ENCODE measurements at regions not wholly inside any gene's neighbourhood (a gene's known extent, or its start where the extent isn't known, plus 50 kb on each side); places are given as distances from the start of the nearest gene placed in this dataset.

GRCh38 chr3:181311186-181311585 lies 321.6 kb upstream of the DNAJC19 start:
- no peak for DNase-seq
- peaks cover 0 to 1% (median 0%) of the 10 kb centered on the region in 12 donors for H3K9me3 ChIP-seq
- H3K27ac ChIP-seq, result no peak overlapping the region
- no peak for ATAC-seq
- TF ChIP-seq POLR2A (IDR thresholded peaks at IDR 0.05) (no peak), CTCF (IDR thresholded peaks at IDR 0.05) (no peak)
- no peak overlapping the region for H3K4me3 ChIP-seq
- peaks cover 0 to 3% (median 0%) of the 10 kb centered on the region in 9 donors for H3K27me3 ChIP-seq
- 67 to 78% (median 69%) methylated on average over 6 of the region's 6 CpGs for WGBS, 4 donors
- no peaks in the 10 kb centered on the region for H3K4me1 ChIP-seq
- no peaks in the 10 kb centered on the region for H3K36me3 ChIP-seq
- intact Hi-C loops (cut with DNase I), result no loop called here

DNA sequence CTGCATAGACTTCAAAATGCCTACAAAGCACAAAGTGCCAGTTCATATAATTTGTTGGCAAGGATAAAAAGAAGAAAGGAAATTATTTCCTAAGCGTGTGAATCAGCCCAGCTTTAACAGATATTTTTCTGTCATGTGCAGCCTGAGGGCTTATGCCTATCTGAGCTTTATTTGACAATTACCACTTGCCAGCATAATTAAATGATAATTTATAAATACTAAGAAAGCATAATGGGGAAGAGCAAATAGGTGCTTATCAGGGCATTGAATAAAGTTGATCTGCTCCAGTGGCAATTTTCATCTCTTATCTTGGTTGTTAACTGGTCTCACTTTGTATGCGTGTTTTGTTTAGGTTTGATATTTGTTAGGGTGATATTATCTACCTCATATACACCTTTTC lies 313.4 kb upstream of the DNAJC19 start:
- peaks cover 0 to 3% (median 0%) of the 10 kb centered on the region in 12 donors for H3K9me3 ChIP-seq
- DNase-seq, result no peak
- no peak overlapping the region for H3K27ac ChIP-seq
- peaks cover 0 to 4% (median 0%) of the 10 kb centered on the region in 9 donors for H3K27me3 ChIP-seq
- intact Hi-C loops (cut with DNase I), result no loop called here
- no peak for ATAC-seq
- H3K4me1 ChIP-seq, result no peaks in the 10 kb centered on the region
- TF ChIP-seq CTCF (IDR thresholded peaks at IDR 0.05) (no peak), POLR2A (IDR thresholded peaks at IDR 0.05) (no peak)
- no peaks in the 10 kb centered on the region for H3K36me3 ChIP-seq
- H3K4me3 ChIP-seq, result no peak overlapping the region
- WGBS, 4 donors, result 78 to 89% (median 81%) methylated on average over 2 of the region's 2 CpGs

GRCh38 chr3:181300033-181300432 lies 310.5 kb upstream of the DNAJC19 start:
- Histone ChIP-seq H3K4me3 (no peak overlapping the region), H3K4me1 (no peaks in the 10 kb centered on the region), H3K27ac (no peak overlapping the region), H3K27me3 (peaks cover 0 to 6% (median 0%) of the 10 kb centered on the region in 9 donors), H3K36me3 (no peaks in the 10 kb centered on the region), H3K9me3 (no peaks in the 10 kb centered on the region)
- no peak for TF ChIP-seq POLR2A (IDR thresholded peaks at IDR 0.05)
- TF ChIP-seq CTCF (IDR thresholded peaks at IDR 0.05), result no peak
- WGBS, 4 donors, result 44 to 65% (median 56%) methylated on average over 2 of the region's 2 CpGs
- intact Hi-C loops (cut with DNase I), result no loop called here
- ATAC-seq (no peak), DNase-seq (no peak)

DNA sequence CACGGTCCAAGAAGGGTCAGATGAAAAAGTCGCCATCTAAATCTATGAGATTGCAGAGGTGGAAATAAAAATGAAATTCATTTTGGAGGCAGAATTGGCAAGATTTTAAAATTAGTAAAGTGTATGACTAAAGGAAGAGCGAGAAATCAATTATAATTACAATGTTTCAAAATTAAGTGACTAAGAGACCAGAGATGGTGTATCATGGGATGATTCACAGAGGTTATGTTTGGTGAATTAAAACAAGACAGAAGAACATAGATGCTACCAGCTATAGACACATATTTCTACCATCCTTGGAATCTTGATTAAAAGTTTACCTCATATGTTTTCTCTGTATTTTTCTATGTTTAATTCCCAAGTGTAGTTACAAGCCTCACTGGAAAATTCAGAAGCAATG lies 308.9 kb upstream of the DNAJC19 start:
- H3K9me3 ChIP-seq, result no peaks in the 10 kb centered on the region
- H3K36me3 ChIP-seq, result no peaks in the 10 kb centered on the region
- DNase-seq (no peak), ATAC-seq (no peak)
- no peak overlapping the region for H3K27ac ChIP-seq
- H3K27me3 ChIP-seq, result peaks cover 0 to 6% (median 0%) of the 10 kb centered on the region in 9 donors
- WGBS, 4 donors, result 77 to 85% (median 81%) methylated on average over 3 of the region's 3 CpGs
- H3K4me1 ChIP-seq, result no peaks in the 10 kb centered on the region
- intact Hi-C loops (cut with DNase I), result no loop called here
- TF ChIP-seq POLR2A (IDR thresholded peaks at IDR 0.05), result no peak
- TF ChIP-seq CTCF (IDR thresholded peaks at IDR 0.05), result no peak
- H3K4me3 ChIP-seq, result no peak overlapping the region

All from heart left ventricle (tissue), 16 donors.